ENCODE measurements at regions not wholly inside any gene's neighbourhood (a gene's known extent, or its start where the extent isn't known, plus 50 kb on each side); places are given as distances from the start of the nearest gene placed in this dataset.
"Not testable (repeated sequence)": the region's sequence is repeated elsewhere in the genome, so short reads cannot be mapped to it uniquely, and the experiment has no call there.

DNA sequence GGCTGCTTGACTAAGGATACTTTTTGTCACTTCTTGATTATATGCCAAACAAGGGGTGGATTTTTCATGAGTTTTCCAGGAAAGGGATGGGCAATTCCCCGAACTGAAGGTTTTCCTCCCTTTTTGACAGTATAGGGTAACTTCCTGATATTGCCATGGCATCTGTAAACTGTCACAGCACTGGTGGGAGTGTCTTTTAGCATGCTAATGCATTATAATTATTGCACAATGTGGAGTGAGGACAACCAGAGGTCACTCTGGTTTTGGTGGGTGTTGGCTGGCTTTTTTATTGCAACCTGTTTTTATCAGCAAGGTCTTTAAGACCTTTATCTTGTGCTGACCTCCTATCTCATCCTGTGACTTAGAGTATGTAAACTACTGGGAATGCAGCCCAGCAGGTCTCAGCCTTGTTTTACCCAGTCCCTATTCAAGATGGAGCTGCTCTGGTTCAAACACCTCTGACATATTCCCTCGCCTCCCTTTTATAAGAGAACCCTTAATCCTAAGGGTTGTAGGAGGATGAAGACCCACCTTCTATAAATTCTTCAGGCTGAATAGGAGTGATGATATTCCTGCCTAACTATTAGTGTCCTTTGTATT is 471.2 kb downstream of the ATP23 start:
- no peak for DNase-seq (ENCODE audit: extremely low read depth in 1 of 2, low read depth in 1 of 2)

GRCh38 chr12:58413794-58414193 is 472.4 kb downstream of the ATP23 start:
- DNase-seq (ENCODE audit: extremely low read depth in 1 of 2, low read depth in 1 of 2): no peak

DNA sequence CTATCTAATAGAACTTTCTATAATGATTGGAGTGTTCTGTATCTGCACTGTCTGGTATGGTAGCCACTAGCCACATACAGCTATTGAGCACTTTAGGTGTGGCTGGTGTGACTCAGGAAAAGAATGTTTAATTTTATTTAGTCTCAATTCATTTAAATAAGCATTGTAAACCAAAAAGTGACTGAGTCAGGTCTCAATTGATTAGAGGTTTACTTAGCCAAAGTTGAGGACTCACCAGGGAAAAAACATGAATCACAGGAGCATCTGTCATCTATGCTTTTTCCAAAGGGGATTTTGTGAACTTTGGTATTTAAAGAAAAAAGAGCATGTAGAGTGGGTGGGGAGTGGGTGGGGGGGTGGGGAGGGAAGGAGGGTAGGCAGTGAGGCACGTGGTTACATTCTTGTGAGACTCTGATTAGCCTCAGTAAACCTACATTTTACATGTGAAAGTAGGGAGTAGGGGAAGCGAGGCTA is 473.1 kb downstream of the ATP23 start:
- no peak for DNase-seq (ENCODE audit: extremely low read depth in 1 of 2, low read depth in 1 of 2)

GRCh38 chr12:58415716-58416115 is 474.3 kb downstream of the ATP23 start:
- no peak for DNase-seq (ENCODE audit: extremely low read depth in 1 of 2, low read depth in 1 of 2)

DNA sequence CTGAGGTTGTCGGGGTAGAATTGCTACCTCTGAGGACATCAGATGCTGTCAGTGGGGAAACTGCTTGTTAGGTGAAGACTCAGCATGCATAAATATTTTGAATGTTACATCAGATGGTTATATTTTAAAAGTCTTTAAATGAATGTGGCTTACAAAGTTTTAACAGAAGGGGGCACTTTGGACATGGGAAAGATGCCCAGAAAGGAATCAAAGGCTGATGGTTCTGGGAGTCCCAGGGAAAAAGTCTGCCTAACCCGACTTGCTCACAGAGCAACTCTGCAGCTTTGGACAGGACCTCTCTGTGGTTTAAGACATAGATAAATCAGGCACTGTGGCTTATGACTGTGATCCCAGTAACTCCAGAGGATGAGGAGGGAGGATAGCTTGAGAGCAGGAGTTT is 474.9 kb downstream of the ATP23 start:
- no peak for DNase-seq (ENCODE audit: extremely low read depth in 1 of 2, low read depth in 1 of 2)

GRCh38 chr12:58419196-58419760 is 477.9 kb downstream of the ATP23 start:
- DNase-seq (ENCODE audit: extremely low read depth in 1 of 2, low read depth in 1 of 2): no peak

- no peak for DNase-seq (ENCODE audit: extremely low read depth in 1 of 2, low read depth in 1 of 2)
These were observed 478.5 kb downstream of the ATP23 start for GRCh38 chr12:58419905-58420304.

DNA sequence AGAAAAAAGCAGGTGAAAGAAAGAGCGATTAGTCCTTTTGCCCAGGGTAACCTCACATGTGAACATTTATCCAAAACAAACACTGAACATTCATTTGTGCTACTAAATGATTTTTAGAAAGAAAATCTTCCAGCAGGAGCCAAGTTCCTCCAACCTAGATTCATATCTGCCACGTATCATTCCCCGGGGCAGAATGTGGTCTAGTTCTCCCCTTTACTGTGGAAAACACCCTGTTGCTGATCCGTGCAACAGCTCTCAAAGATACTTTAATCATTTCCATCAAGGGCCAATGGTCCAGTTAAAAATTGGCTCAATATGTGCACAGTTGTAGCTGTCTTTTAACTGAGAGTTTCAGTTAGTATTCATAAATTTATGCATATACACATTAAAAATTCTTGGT is 479.1 kb downstream of the ATP23 start:
- DNase-seq (ENCODE audit: extremely low read depth in 1 of 2, low read depth in 1 of 2): no peak

GRCh38 chr12:58421990-58422389 is 480.6 kb downstream of the ATP23 start:
- no peak for DNase-seq (ENCODE audit: extremely low read depth in 1 of 2, low read depth in 1 of 2)

GRCh38 chr12:58424735-58425392 is 483.5 kb downstream of the ATP23 start:
- DNase-seq (ENCODE audit: extremely low read depth in 1 of 2, low read depth in 1 of 2): no peak

GRCh38 chr12:58425481-58426392 is 484.4 kb downstream of the ATP23 start:
- DNase-seq (ENCODE audit: extremely low read depth in 1 of 2, low read depth in 1 of 2): peak in 1 of 2 donors; percentile 17

GRCh38 chr12:58426437-58426836 is 485.1 kb downstream of the ATP23 start:
- not testable (repeated sequence) for DNase-seq (ENCODE audit: extremely low read depth in 1 of 2, low read depth in 1 of 2)

GRCh38 chr12:58433959-58434358 is 486.3 kb downstream of the LRIG3 start:
- DNase-seq (ENCODE audit: extremely low read depth in 1 of 2, low read depth in 1 of 2): no peak

DNA sequence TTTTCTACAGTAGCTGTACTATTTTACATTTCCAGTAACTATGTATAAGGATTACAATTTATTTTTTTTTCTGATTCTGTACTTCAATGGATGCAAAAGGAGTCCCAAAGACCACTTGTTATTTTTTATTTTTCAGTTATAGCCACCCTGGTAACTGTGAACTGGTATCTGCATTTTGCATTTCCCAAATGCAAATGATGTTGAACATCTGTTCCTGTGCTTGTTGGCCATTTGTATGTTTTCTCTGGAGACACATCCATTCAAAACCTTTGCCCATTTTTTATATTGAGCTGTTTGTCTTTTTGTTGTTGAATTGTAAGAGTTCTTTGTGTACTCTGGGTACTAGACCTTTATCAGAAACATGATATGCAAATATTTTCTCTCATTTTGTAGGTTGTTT is 485.6 kb downstream of the LRIG3 start:
- DNase-seq (ENCODE audit: extremely low read depth in 1 of 2, low read depth in 1 of 2): no peak

- DNase-seq (ENCODE audit: extremely low read depth in 1 of 2, low read depth in 1 of 2): no peak
These were observed 484.7 kb downstream of the LRIG3 start for GRCh38 chr12:58435647-58436046.

- DNase-seq (ENCODE audit: extremely low read depth in 1 of 2, low read depth in 1 of 2): no peak
These were observed 478.8 kb downstream of the LRIG3 start for GRCh38 chr12:58441483-58441882.

DNA sequence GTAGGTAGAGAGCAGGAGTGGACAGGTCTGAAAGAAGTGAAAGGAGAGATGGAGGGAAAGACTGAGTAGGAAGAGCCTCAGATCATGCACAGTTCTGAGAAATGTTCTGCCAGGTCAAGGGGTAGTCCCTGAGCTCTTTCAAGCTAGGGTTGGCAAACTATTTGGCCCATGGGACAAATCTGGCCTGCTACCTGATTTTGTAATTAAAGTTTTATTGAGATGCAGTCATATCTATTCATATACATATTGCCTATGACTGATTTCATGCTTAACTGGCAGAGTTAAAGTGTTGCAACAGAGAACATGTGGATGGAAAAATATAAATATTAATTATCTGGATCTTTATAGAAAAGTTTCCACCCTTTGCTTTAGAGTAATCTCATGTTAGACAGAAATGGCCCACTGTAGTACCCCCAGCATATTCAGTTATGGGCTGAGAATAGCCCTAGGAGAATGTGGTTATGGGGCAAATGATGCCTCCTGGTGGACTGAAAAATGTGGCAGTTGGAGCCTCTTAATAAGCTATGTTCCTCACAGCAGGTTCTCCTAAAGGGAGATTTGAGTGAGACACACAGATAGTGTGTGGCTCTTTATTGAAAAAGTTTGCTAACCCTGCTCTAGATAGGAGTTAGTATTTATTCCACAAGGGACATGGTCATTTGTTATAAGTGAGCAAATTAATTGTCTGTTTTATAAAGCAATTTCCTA is 476.9 kb downstream of the LRIG3 start:
- DNase-seq (ENCODE audit: extremely low read depth in 1 of 2, low read depth in 1 of 2): no peak

DNA sequence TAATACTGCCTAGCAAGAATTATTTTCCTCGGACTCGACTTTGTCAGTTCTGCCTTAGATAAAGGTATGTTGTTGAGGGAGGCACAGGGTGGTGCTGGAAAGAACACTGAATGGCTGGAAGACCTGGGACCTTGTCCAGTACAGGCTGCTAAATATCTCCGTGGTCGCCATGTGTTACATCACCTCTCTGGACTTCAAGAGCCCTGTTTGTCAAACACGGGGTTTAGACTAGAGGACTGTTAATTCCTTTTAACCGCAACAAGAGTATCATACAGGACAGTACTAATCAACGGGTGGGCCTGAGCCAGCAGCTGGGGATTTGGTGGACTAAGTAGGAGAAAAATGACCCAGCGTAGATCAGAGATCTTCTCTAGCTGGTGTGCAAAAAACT is 476.3 kb downstream of the LRIG3 start:
- DNase-seq (ENCODE audit: extremely low read depth in 1 of 2, low read depth in 1 of 2): no peak

- DNase-seq (ENCODE audit: extremely low read depth in 1 of 2, low read depth in 1 of 2): no peak
These were observed 469.3 kb downstream of the LRIG3 start for GRCh38 chr12:58450868-58451482.

- no peak for DNase-seq (ENCODE audit: extremely low read depth in 1 of 2, low read depth in 1 of 2)
These were observed 467.8 kb downstream of the LRIG3 start for GRCh38 chr12:58452546-58452945.
